ENCODE measurements at regions not wholly inside any gene's neighbourhood (a gene's known extent, or its start where the extent isn't known, plus 50 kb on each side); places are given as distances from the start of the nearest gene placed in this dataset.

DNA sequence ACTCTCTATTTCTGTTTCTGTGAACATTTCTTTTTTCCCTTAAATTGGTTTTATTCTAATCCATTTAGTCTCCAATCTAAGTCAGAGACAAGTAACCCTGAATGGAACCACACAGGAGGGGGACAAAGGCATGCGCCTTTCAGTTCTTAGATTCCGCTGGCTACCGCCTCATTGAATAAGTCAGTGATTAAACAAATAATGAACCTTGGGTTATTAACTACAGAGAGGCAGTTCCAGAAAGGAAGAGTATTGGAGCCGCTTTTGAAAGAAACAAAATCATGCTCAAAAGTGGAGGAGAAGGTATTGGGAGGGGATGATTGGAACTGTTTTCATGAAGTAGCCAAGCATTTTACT is 459.8 kb upstream of the DAB1 start:
- TF ChIP-seq, protein P1, sequence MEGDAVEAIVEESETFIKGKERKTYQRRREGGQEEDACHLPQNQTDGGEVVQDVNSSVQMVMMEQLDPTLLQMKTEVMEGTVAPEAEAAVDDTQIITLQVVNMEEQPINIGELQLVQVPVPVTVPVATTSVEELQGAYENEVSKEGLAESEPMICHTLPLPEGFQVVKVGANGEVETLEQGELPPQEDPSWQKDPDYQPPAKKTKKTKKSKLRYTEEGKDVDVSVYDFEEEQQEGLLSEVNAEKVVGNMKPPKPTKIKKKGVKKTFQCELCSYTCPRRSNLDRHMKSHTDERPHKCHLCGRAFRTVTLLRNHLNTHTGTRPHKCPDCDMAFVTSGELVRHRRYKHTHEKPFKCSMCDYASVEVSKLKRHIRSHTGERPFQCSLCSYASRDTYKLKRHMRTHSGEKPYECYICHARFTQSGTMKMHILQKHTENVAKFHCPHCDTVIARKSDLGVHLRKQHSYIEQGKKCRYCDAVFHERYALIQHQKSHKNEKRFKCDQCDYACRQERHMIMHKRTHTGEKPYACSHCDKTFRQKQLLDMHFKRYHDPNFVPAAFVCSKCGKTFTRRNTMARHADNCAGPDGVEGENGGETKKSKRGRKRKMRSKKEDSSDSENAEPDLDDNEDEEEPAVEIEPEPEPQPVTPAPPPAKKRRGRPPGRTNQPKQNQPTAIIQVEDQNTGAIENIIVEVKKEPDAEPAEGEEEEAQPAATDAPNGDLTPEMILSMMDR (IDR thresholded peaks at IDR 0.05; ENCODE audit: low read depth, low read length): no peak

GRCh38 chr1:57882934-57883641 is 459.2 kb upstream of the DAB1 start:
- no peak for DNase-seq

More for the DNA sequence above, 459.8 kb upstream of the DAB1 start:
- no peak overlapping the region for H3K27ac ChIP-seq
- DNase-seq: no peak
- H3K4me3 ChIP-seq (ENCODE audit: low read depth, low read length): no peak overlapping the region
- H3K27me3 ChIP-seq (ENCODE audit: insufficient read depth, low read depth, severe bottlenecking): no peaks in the 10 kb centered on the region
- no peaks in the 10 kb centered on the region for H3K9me3 ChIP-seq (ENCODE audit: severe bottlenecking)
- H3K36me3 ChIP-seq: no peaks in the 10 kb centered on the region

DNA sequence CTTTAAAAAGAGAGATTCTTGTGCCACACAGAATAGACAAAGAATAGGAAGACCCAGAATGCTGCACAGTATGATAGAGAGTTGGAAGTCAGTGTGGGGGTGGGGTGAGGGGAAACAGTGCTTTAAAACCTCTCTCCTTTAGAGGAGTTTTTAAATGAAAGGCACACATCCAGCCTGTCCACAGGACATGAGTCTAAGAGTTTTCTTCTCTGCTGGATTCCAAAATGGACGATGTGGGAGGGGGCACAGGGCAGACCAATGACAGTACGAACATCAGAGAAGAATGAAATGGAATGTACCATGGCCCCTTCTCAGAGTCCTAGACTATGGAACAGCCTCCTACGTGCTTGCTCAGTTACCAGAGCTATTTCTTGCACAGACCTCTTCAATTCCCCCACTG is 458.2 kb upstream of the DAB1 start:
- Histone ChIP-seq H3K4me3 (ENCODE audit: low read depth, low read length) (no peak overlapping the region), H3K36me3 (no peaks in the 10 kb centered on the region), H3K9me3 (ENCODE audit: severe bottlenecking) (no peaks in the 10 kb centered on the region), H3K27ac (no peak overlapping the region), H3K27me3 (ENCODE audit: insufficient read depth, low read depth, severe bottlenecking) (no peaks in the 10 kb centered on the region)
- TF ChIP-seq, protein P1 (IDR thresholded peaks at IDR 0.05; ENCODE audit: low read depth, low read length): no peak
- no peak for DNase-seq

More at GRCh38 chr1:57882934-57883641, 459.2 kb upstream of the DAB1 start:
- H3K9me3 ChIP-seq (ENCODE audit: severe bottlenecking): no peaks in the 10 kb centered on the region
- TF ChIP-seq, protein P1 (IDR thresholded peaks at IDR 0.05; ENCODE audit: low read depth, low read length): no peak
- no peaks in the 10 kb centered on the region for H3K27me3 ChIP-seq (ENCODE audit: insufficient read depth, low read depth, severe bottlenecking)
- H3K27ac ChIP-seq: no peak overlapping the region
- H3K4me3 ChIP-seq (ENCODE audit: low read depth, low read length): no peak overlapping the region
- no peaks in the 10 kb centered on the region for H3K36me3 ChIP-seq

DNA sequence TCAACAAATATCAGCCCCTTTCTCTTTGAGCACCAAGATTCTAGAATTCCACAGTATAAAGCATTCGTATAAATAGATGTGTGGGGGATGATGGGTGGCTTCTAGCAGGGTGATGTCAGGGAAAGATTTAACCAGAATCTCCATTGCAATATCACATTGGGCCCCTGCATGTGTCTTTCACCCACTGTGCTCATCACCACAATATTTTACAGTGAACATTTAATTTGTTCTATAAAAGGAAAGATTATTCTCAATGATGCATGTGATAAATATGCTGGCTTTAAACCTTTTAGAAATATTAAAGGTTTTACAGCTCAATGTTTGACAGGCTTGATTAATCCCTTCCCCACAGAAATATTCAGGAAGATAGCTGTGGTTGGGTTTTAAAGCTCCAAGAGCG is 457.8 kb upstream of the DAB1 start:
- Histone ChIP-seq H3K9me3 (ENCODE audit: severe bottlenecking) (no peaks in the 10 kb centered on the region), H3K4me3 (ENCODE audit: low read depth, low read length) (no peak overlapping the region), H3K36me3 (no peaks in the 10 kb centered on the region), H3K27me3 (ENCODE audit: insufficient read depth, low read depth, severe bottlenecking) (no peaks in the 10 kb centered on the region), H3K27ac (no peak overlapping the region)
- DNase-seq: no peak
- TF ChIP-seq, protein P1 (IDR thresholded peaks at IDR 0.05; ENCODE audit: low read depth, low read length): no peak

DNA sequence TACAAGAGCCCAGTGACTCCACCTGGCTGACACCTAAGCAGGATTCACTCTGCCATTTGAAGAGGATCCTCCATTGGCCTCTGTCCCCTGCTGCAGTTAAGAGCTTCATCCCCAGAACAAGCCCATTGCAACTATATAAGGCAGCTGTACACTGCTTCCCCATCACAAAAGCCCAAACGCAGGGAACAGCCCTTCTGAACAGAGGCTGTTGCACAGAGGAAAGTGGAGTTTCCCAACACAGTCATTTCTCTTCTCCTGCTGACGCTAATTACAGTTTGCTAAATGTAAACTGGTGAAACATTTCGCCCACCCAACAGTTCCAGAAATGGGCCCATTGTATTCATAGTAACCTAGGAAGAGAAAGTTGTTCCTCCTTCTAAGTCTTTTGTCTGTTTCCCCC is 455.8 kb upstream of the DAB1 start:
- H3K9me3 ChIP-seq (ENCODE audit: severe bottlenecking): no peaks in the 10 kb centered on the region
- no peak overlapping the region for H3K27ac ChIP-seq
- no peaks in the 10 kb centered on the region for H3K27me3 ChIP-seq (ENCODE audit: insufficient read depth, low read depth, severe bottlenecking)
- no peak for DNase-seq
- no peaks in the 10 kb centered on the region for H3K36me3 ChIP-seq
- no peak overlapping the region for H3K4me3 ChIP-seq (ENCODE audit: low read depth, low read length)
- TF ChIP-seq, protein P1 (IDR thresholded peaks at IDR 0.05; ENCODE audit: low read depth, low read length): no peak

DNA sequence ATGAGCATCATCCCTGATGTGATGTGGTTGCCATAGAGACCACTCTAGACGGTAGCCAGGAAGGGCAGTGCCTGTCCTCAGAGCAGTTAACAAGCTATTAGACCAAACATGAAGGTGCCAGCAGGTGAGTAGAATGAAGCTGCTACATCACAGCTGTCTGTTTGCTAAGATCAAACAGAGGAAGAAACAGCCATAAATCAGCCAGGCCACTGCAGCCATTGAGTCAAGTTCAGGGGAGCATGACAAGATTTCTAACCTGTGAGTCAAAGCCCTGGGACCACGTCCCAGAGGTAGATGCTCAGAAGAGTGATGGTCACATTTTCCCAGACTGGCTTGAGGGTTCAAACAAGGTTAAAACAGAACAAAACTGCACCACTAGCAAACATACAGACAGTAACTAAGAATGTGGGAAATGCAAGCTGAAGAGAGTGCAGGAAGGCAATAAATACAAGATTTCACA is 450.6 kb upstream of the DAB1 start:
- Histone ChIP-seq H3K27ac (no peak overlapping the region), H3K9me3 (ENCODE audit: severe bottlenecking) (no peaks in the 10 kb centered on the region), H3K27me3 (ENCODE audit: insufficient read depth, low read depth, severe bottlenecking) (no peaks in the 10 kb centered on the region), H3K4me3 (ENCODE audit: low read depth, low read length) (no peak overlapping the region), H3K36me3 (no peaks in the 10 kb centered on the region)
- TF ChIP-seq, protein P1 (IDR thresholded peaks at IDR 0.05; ENCODE audit: low read depth, low read length): no peak
- no peak for DNase-seq
